Ishikawa (cell line): ENCODE measurements at regions not wholly inside any gene's neighbourhood (a gene's known extent, or its start where the extent isn't known, plus 50 kb on each side); places are given as distances from the start of the nearest gene placed in this dataset.

Experiments used
- CEBPB ChIP-seq: IDR thresholded peaks from 2 replicates; pipeline ENCODE4 v1.6.1; 2012
- CREB1 ChIP-seq: IDR thresholded peaks from 2 replicates; pipeline ENCODE4 v1.6.1; 2012; ENCODE audit warnings: low read depth
- EGR1 ChIP-seq: IDR thresholded peaks from 2 replicates; pipeline ENCODE4 v1.6.1; 2012
- EP300 ChIP-seq: IDR thresholded peaks from 2 replicates; pipeline ENCODE4 v1.6.1; 2012; ENCODE audit warnings: borderline replicate concordance
- FOXM1 ChIP-seq: IDR thresholded peaks from 2 replicates; pipeline ENCODE4 v1.6.1; 2012; ENCODE audit warnings: low read depth, borderline replicate concordance
- NFIC ChIP-seq: IDR thresholded peaks from 2 replicates; pipeline ENCODE4 v1.6.1; 2012
- RAD21 ChIP-seq: IDR thresholded peaks from 2 replicates; pipeline ENCODE4 v1.6.1; 2012; ENCODE audit warnings: low read depth
- TAF1 ChIP-seq: IDR thresholded peaks from 2 replicates; pipeline ENCODE4 v1.6.1; 2012; ENCODE audit warnings: low read depth, mild to moderate bottlenecking
- TCF12 ChIP-seq: IDR thresholded peaks from 2 replicates; pipeline ENCODE4 v1.6.1; 2012; ENCODE audit warnings: low read depth
- TEAD4 ChIP-seq: IDR thresholded peaks from 2 replicates; pipeline ENCODE4 v1.6.1; 2012
- YY1 ChIP-seq: IDR thresholded peaks from 2 replicates; pipeline ENCODE4 v1.6.1; 2012; ENCODE audit warnings: low read depth
- ZBTB7A ChIP-seq: IDR thresholded peaks from 2 replicates; pipeline ENCODE4 v1.6.1; 2012; ENCODE audit warnings: low read depth
- TF ChIP-seq, protein P1 (sequence below): IDR thresholded peaks from 2 replicates; pipeline ENCODE4 v1.6.1; 2012; ENCODE audit warnings: low read depth, mild to moderate bottlenecking
- TF ChIP-seq, protein P2 (sequence below): IDR thresholded peaks from 2 replicates; pipeline ENCODE4 v1.6.1; 2012
- TF ChIP-seq, protein P3 (sequence below): IDR thresholded peaks from 2 replicates; pipeline ENCODE4 v1.6.1; 2012

DNA sequence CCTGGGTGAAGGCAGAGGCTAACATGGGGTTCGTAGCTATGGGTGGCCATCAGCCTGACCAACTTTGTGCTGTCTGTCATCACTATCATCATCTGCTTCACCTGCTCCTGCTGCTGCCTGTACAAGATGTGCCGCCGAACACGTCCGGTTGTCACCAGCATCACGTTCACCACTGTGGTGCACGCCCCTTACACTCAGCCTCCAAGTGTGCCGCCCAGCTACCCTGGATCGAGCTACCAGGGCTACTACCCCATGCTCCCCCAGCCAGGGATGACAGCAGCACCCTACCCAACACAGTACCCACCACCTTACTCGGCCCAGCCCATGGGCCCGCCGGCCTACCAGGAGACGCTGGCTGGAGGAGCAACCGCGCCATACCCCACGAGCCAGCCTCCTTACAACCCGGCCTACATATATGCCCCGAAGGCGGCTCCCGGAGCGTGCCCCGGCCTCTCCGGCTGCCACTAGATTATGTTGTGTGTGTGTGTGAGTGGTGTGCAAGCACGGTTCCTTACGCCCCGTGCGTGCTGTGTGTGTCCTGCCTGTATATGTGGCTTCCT lies 213.4 kb upstream of the XIST start:
- TF ChIP-seq RAD21 = no peak
- TF ChIP-seq, protein P1, sequence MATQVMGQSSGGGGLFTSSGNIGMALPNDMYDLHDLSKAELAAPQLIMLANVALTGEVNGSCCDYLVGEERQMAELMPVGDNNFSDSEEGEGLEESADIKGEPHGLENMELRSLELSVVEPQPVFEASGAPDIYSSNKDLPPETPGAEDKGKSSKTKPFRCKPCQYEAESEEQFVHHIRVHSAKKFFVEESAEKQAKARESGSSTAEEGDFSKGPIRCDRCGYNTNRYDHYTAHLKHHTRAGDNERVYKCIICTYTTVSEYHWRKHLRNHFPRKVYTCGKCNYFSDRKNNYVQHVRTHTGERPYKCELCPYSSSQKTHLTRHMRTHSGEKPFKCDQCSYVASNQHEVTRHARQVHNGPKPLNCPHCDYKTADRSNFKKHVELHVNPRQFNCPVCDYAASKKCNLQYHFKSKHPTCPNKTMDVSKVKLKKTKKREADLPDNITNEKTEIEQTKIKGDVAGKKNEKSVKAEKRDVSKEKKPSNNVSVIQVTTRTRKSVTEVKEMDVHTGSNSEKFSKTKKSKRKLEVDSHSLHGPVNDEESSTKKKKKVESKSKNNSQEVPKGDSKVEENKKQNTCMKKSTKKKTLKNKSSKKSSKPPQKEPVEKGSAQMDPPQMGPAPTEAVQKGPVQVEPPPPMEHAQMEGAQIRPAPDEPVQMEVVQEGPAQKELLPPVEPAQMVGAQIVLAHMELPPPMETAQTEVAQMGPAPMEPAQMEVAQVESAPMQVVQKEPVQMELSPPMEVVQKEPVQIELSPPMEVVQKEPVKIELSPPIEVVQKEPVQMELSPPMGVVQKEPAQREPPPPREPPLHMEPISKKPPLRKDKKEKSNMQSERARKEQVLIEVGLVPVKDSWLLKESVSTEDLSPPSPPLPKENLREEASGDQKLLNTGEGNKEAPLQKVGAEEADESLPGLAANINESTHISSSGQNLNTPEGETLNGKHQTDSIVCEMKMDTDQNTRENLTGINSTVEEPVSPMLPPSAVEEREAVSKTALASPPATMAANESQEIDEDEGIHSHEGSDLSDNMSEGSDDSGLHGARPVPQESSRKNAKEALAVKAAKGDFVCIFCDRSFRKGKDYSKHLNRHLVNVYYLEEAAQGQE = no peak
- TF ChIP-seq TEAD4 = no peak
- no peak for TF ChIP-seq CREB1
- no peak for TF ChIP-seq YY1
- no peak for TF ChIP-seq TAF1
- no peak for TF ChIP-seq ZBTB7A
- TF ChIP-seq EGR1 = no peak
- no peak for TF ChIP-seq TCF12
- no peak for TF ChIP-seq FOXM1
- TF ChIP-seq, protein P2, sequence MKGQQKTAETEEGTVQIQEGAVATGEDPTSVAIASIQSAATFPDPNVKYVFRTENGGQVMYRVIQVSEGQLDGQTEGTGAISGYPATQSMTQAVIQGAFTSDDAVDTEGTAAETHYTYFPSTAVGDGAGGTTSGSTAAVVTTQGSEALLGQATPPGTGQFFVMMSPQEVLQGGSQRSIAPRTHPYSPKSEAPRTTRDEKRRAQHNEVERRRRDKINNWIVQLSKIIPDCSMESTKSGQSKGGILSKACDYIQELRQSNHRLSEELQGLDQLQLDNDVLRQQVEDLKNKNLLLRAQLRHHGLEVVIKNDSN = no peak
- TF ChIP-seq CEBPB = no peak
- no peak for TF ChIP-seq NFIC
- TF ChIP-seq EP300 = no peak
- TF ChIP-seq, protein P3, sequence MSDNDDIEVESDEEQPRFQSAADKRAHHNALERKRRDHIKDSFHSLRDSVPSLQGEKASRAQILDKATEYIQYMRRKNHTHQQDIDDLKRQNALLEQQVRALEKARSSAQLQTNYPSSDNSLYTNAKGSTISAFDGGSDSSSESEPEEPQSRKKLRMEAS = no peak

DNA sequence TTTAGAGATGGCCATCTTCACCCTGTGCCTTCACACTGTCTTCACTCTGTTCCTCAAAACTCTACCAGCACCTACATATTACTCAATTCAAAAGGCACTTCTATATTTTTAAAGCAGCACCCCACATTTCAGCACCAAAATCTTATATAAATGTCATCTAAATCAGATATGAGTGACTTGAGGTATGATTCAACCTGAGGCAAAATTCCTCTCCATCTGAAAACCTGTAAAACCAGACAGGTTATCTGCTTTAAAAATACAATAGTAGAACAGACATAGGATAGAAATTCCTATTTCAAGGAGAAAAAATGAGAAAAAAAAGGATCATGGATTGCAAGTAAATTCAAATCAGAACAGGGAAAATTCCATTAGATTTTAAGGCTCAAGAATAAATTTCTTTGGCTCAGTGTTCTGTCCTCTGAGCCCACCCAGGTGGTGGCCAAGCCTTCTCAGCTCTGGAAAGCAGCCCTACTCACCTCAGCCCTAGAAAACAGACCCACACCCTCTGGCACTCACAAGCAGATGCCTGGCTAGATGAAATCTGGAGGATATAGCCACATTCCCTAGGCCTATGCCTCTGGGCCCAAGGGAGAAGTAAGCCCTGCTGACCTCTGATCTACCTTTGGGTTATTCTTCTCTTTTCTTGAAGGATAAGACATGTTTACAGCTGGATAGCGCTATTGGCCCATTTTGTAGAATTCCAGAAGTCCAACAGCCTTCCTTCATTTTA lies 211.1 kb upstream of the XIST start:
- no peak for TF ChIP-seq CEBPB
- TF ChIP-seq, protein P1 = no peak
- TF ChIP-seq, protein P2 = no peak
- TF ChIP-seq YY1 = no peak
- TF ChIP-seq CREB1 = no peak
- TF ChIP-seq TEAD4 = no peak
- no peak for TF ChIP-seq NFIC
- TF ChIP-seq TAF1 = no peak

DNA sequence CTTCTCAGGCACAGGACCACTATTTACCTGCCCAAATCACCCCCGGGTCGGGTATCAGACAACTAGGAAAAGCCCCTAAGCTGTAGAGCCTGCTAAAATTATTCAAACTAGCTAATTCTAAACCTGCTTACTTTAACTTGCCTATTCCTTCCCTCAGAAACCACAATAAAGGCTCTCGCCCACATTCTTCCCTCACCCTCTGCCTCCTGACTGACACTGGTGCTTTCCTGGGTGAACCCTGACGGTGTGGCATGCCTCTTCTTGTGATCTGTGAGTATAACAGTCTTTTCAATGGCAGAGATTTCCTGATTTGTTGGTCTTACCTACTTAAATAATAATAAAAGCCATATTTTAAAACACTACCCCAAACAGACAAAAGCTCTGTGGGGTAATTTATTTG lies 209.4 kb upstream of the XIST start:
- TF ChIP-seq, protein P1 = no peak
- TF ChIP-seq EP300 = no peak
- TF ChIP-seq EGR1 = no peak
- TF ChIP-seq, protein P2 = no peak
- TF ChIP-seq YY1 = no peak
- no peak for TF ChIP-seq CEBPB
- TF ChIP-seq FOXM1 = no peak
- TF ChIP-seq NFIC = no peak
- TF ChIP-seq RAD21 = no peak
- TF ChIP-seq TAF1 = no peak
- TF ChIP-seq ZBTB7A = no peak
- TF ChIP-seq TEAD4 = no peak
- no peak for TF ChIP-seq CREB1
- TF ChIP-seq TCF12 = no peak

DNA sequence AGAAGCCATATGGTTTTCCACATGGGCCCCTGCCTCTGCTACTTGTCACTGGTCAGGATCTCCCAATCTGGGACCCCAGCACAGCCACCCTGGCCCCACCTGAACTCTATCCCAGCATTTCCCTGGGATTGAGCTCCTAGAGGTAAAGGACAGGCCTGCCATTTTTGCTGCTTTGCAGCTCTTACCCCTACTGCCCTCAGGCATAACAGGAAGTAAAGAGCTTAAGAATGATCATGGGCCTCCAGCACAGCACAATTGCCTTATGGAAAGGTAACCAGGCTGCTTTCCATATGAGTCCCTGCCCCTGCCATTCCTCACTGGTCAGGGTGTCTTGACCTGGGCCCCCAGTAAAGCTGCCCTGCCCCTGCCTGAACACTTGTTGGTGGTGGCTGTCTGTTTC lies 196.6 kb upstream of the XIST start:
- TF ChIP-seq EGR1 (no peak), FOXM1 (no peak), RAD21 (no peak), CREB1 (no peak), TCF12 (no peak), CEBPB (no peak), TAF1 (no peak), EP300 (no peak), NFIC (no peak), TEAD4 (no peak), ZBTB7A (no peak), YY1 (no peak)
- TF ChIP-seq, protein P1 = no peak
- TF ChIP-seq, protein P3 = no peak
- TF ChIP-seq, protein P2 = no peak
